ENCODE measurements at regions not wholly inside any gene's neighbourhood (a gene's known extent, or its start where the extent isn't known, plus 50 kb on each side); places are given as distances from the start of the nearest gene placed in this dataset.

- TF ChIP-seq CREB1 (CRISPR knock-in tag; IDR thresholded peaks at IDR 0.05; ENCODE audit: low read depth), result no peak
- no peak for TF ChIP-seq CTCF (conservative IDR thresholded peaks at IDR 0.05; ENCODE audit: low read depth in 2 of 2)
- TF ChIP-seq ZNF114 (CRISPR knock-in tag; IDR thresholded peaks at IDR 0.05), result no peak
- TF ChIP-seq, protein P1, sequence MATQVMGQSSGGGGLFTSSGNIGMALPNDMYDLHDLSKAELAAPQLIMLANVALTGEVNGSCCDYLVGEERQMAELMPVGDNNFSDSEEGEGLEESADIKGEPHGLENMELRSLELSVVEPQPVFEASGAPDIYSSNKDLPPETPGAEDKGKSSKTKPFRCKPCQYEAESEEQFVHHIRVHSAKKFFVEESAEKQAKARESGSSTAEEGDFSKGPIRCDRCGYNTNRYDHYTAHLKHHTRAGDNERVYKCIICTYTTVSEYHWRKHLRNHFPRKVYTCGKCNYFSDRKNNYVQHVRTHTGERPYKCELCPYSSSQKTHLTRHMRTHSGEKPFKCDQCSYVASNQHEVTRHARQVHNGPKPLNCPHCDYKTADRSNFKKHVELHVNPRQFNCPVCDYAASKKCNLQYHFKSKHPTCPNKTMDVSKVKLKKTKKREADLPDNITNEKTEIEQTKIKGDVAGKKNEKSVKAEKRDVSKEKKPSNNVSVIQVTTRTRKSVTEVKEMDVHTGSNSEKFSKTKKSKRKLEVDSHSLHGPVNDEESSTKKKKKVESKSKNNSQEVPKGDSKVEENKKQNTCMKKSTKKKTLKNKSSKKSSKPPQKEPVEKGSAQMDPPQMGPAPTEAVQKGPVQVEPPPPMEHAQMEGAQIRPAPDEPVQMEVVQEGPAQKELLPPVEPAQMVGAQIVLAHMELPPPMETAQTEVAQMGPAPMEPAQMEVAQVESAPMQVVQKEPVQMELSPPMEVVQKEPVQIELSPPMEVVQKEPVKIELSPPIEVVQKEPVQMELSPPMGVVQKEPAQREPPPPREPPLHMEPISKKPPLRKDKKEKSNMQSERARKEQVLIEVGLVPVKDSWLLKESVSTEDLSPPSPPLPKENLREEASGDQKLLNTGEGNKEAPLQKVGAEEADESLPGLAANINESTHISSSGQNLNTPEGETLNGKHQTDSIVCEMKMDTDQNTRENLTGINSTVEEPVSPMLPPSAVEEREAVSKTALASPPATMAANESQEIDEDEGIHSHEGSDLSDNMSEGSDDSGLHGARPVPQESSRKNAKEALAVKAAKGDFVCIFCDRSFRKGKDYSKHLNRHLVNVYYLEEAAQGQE (IDR thresholded peaks at IDR 0.05; ENCODE audit: unreplicated experiment), result no peak
- no peak for TF ChIP-seq EZH2 (IDR thresholded peaks at IDR 0.05; ENCODE audit: low read depth, unreplicated experiment)
- TF ChIP-seq POLR2AphosphoS5 (IDR thresholded peaks at IDR 0.05; ENCODE audit: low read depth), result no peak
- TF ChIP-seq EZH2phosphoT487 (IDR thresholded peaks at IDR 0.05; ENCODE audit: unreplicated experiment), result no peak
- TF ChIP-seq NANOG (IDR thresholded peaks at IDR 0.05; ENCODE audit: borderline replicate concordance), result no peak
- no peak for TF ChIP-seq JUNB (IDR thresholded peaks at IDR 0.05; ENCODE audit: unreplicated experiment)
- TF ChIP-seq ETS1 (IDR thresholded peaks at IDR 0.05), result no peak
- TF ChIP-seq STAT1 (IDR thresholded peaks at IDR 0.05; ENCODE audit: unreplicated experiment), result no peak
These were observed 577.8 kb downstream of the NLGN4X start for GRCh38 chrX:5650904-5651303.
